ENCODE measurements at regions not wholly inside any gene's neighbourhood (a gene's known extent, or its start where the extent isn't known, plus 50 kb on each side); places are given as distances from the start of the nearest gene placed in this dataset.

GRCh38 chr2:116440104-116440653 is 1374.3 kb upstream of the DDX18 start:
- no peak for ATAC-seq
- no peaks in the 10 kb centered on the region for H3K36me3 ChIP-seq
- no peak for FAIRE-seq
- no peak for DNase-seq
- no peaks in the 10 kb centered on the region for H3K27me3 ChIP-seq
- intact Hi-C loops (cut with DNase I) = no loop called here
- H3K27ac ChIP-seq = no peak overlapping the region
- H3K4me3 ChIP-seq = no peak overlapping the region
- no peaks in the 10 kb centered on the region for H3K9me3 ChIP-seq
- H3K4me1 ChIP-seq = no peaks in the 10 kb centered on the region
- TF ChIP-seq, protein P1, sequence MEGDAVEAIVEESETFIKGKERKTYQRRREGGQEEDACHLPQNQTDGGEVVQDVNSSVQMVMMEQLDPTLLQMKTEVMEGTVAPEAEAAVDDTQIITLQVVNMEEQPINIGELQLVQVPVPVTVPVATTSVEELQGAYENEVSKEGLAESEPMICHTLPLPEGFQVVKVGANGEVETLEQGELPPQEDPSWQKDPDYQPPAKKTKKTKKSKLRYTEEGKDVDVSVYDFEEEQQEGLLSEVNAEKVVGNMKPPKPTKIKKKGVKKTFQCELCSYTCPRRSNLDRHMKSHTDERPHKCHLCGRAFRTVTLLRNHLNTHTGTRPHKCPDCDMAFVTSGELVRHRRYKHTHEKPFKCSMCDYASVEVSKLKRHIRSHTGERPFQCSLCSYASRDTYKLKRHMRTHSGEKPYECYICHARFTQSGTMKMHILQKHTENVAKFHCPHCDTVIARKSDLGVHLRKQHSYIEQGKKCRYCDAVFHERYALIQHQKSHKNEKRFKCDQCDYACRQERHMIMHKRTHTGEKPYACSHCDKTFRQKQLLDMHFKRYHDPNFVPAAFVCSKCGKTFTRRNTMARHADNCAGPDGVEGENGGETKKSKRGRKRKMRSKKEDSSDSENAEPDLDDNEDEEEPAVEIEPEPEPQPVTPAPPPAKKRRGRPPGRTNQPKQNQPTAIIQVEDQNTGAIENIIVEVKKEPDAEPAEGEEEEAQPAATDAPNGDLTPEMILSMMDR (IDR thresholded peaks at IDR 0.05) = no peak
- 34 to 49% methylated on average over 5 of the region's 5 CpGs for WGBS, 2 donors

DNA sequence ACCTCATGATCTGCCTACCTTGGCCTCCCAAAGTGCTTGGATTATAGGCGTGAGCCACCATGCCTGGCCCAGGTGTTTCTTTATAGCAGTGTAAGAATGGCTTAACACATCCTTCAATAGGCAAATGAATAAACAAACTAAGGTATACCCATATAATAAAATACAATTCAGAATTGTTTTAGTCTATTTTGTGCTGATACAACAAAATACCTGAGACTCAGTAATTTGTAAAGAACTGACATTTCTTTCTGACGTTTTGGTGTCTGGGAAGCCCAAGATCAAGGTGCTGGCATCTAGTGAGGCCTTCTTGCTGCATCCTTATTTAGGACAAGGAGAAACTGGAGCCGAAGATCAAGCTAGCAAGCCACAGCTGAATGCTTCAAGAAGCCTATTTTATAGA is 1372.1 kb upstream of the DDX18 start:
- ATAC-seq = no peak
- no peak for FAIRE-seq
- WGBS, 2 donors = 40 to 48% methylated on average over 3 of the region's 3 CpGs
- H3K9me3 ChIP-seq = no peaks in the 10 kb centered on the region
- H3K4me3 ChIP-seq = no peak overlapping the region
- H3K27ac ChIP-seq = no peak overlapping the region
- H3K27me3 ChIP-seq = no peaks in the 10 kb centered on the region
- no peaks in the 10 kb centered on the region for H3K4me1 ChIP-seq
- intact Hi-C loops (cut with DNase I) = no loop called here
- TF ChIP-seq, protein P1 (IDR thresholded peaks at IDR 0.05) = no peak
- no peak for DNase-seq
- H3K36me3 ChIP-seq = no peaks in the 10 kb centered on the region

DNA sequence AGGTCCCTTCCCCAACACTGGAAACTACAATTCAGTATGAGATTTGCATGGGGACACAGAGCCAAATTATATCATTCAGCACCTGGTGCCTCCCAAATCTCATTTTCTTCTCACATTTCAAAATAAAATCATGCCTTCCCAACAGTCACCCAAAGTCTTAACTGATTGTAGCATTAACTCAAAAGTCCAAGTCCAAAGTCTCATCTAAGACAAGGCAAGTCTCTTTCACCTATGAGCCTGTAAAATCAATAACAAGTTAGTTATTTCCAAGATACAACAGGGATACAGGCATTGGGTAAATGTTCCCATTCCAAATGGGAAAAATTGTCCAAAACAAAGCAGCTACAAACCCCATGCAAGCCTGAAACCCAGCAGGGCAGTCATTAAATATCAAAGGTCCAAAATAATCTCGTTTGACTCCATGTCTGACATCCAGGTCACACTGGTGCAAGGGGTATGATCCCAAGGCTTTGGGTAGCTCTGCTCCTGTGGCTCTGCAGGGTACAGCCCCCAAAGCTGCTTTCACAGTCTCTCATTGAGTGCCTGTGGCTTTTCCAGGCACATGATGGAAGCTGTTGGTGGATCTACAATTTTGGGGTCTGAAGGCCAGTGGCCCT is 1370.1 kb upstream of the DDX18 start:
- FAIRE-seq (no peak), ATAC-seq (no peak), DNase-seq (no peak)
- no peaks in the 10 kb centered on the region for H3K4me1 ChIP-seq
- H3K27ac ChIP-seq = no peak overlapping the region
- no peaks in the 10 kb centered on the region for H3K9me3 ChIP-seq
- intact Hi-C loops (cut with DNase I) = no loop called here
- TF ChIP-seq, protein P1 (IDR thresholded peaks at IDR 0.05) = no peak
- 19 to 28% methylated on average over 1 of the region's 1 CpG for WGBS, 2 donors
- no peaks in the 10 kb centered on the region for H3K27me3 ChIP-seq
- H3K36me3 ChIP-seq = no peaks in the 10 kb centered on the region
- no peak overlapping the region for H3K4me3 ChIP-seq

DNA sequence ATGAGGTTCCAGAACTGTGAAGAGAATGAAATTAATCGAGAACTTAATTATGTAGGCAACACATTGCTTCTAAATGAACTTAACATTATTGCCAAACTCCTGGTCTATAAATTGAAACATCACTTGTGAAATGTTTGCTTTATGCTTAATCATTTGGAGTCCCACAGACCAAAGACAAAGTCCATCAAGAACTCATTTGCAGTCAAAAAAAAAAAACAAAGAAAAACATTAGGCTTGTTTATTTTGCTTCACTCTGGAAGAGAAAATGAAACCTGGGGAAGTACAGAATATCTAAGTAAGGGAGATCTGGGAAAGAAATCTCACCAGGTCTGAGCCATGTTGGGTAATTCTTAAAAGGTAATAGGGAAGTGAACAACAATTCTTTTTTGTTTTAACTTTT is 1363.5 kb upstream of the DDX18 start:
- FAIRE-seq (no peak), DNase-seq (no peak), ATAC-seq (no peak)
- WGBS, 2 donors = 45 to 74% methylated on average over 1 of the region's 1 CpG
- intact Hi-C loops (cut with DNase I) = no loop called here
- no peaks in the 10 kb centered on the region for H3K36me3 ChIP-seq
- no peak overlapping the region for H3K27ac ChIP-seq
- H3K27me3 ChIP-seq = no peaks in the 10 kb centered on the region
- H3K9me3 ChIP-seq = no peaks in the 10 kb centered on the region
- H3K4me1 ChIP-seq = no peaks in the 10 kb centered on the region
- TF ChIP-seq, protein P1 (IDR thresholded peaks at IDR 0.05) = no peak
- H3K4me3 ChIP-seq = no peak overlapping the region

- intact Hi-C loops (cut with DNase I) = no loop called here
- H3K36me3 ChIP-seq = no peaks in the 10 kb centered on the region
- H3K9me3 ChIP-seq = no peaks in the 10 kb centered on the region
- no peak for DNase-seq
- 34 to 60% methylated on average over 2 of the region's 2 CpGs for WGBS, 2 donors
- H3K27me3 ChIP-seq = no peaks in the 10 kb centered on the region
- TF ChIP-seq, protein P1 (IDR thresholded peaks at IDR 0.05) = no peak
- ATAC-seq = no peak
- H3K4me1 ChIP-seq = no peaks in the 10 kb centered on the region
- H3K4me3 ChIP-seq = no peak overlapping the region
- H3K27ac ChIP-seq = no peak overlapping the region
- no peak for FAIRE-seq
Observed at GRCh38 chr2:116452651-116453050, 1361.8 kb upstream of the DDX18 start.

Measured in pancreas (tissue), 10 donors.